Coronary artery (tissue), 2 donors: ENCODE measurements at regions not wholly inside any gene's neighbourhood (a gene's known extent, or its start where the extent isn't known, plus 50 kb on each side); places are given as distances from the start of the nearest gene placed in this dataset.

ENCODE experiments used
- DNase-seq: peaks from one replicate; pipeline ENCODE4 v3.0.0-alpha.2; 2017; ENCODE audit warnings: low spot score
- H3K27ac ChIP-seq, 2 donors: fragments of 200-600 bp; sonication (generic); one replicate each; pipeline ENCODE4 v1.5.1; 2016 to 2019
- H3K4me3 ChIP-seq: fragments of 200-600 bp; sonication (generic); 2 replicates; pipeline ENCODE4 v1.5.1; 2016; ENCODE audit warnings: mild to moderate bottlenecking, moderate library complexity
- CTCF ChIP-seq: fragments of 200-600 bp; sonication (generic); IDR thresholded peaks from one replicate; pipeline ENCODE4 v1.5.1; 2019; ENCODE audit warnings: antibody characterized with exemption

- no peak for DNase-seq
- no peak for TF ChIP-seq CTCF
- H3K4me3 ChIP-seq, result no peak overlapping the region
- no peak overlapping the region for H3K27ac ChIP-seq
These were observed 119.8 kb downstream of the DCK start for GRCh38 chr4:71113294-71113693.

GRCh38 chr4:71120831-71121524, 127.5 kb downstream of the DCK start:
- no peak for TF ChIP-seq CTCF
- H3K4me3 ChIP-seq, result no peak overlapping the region
- H3K27ac ChIP-seq, result no peak overlapping the region
- no peak for DNase-seq

GRCh38 chr4:71123951-71124350, 130.5 kb downstream of the DCK start:
- H3K4me3 ChIP-seq, result no peak overlapping the region
- no peak overlapping the region for H3K27ac ChIP-seq
- no peak for TF ChIP-seq CTCF
- no peak for DNase-seq

- TF ChIP-seq CTCF, result no peak
- no peak for DNase-seq
- Histone ChIP-seq H3K4me3 (no peak overlapping the region), H3K27ac (no peak overlapping the region)
These were observed 131.7 kb downstream of the DCK start for GRCh38 chr4:71125137-71125536.

GRCh38 chr4:71126719-71127118, 133.3 kb downstream of the DCK start:
- H3K27ac ChIP-seq, result no peak overlapping the region
- no peak overlapping the region for H3K4me3 ChIP-seq
- DNase-seq, result no peak
- no peak for TF ChIP-seq CTCF

GRCh38 chr4:71130827-71131603, 137.6 kb downstream of the DCK start:
- no peak for DNase-seq
- TF ChIP-seq CTCF, result no peak

GRCh38 chr4:71132486-71132885, 139.0 kb downstream of the DCK start:
- no peak for DNase-seq
- H3K27ac ChIP-seq, result no peak overlapping the region
- no peak for TF ChIP-seq CTCF
- H3K4me3 ChIP-seq, result no peak overlapping the region

More at GRCh38 chr4:71130827-71131603, 137.6 kb downstream of the DCK start:
- Histone ChIP-seq H3K27ac (no peak overlapping the region), H3K4me3 (peak overlapping the region; percentile 11)
